Fibroblast of upper back skin (primary cell): ENCODE measurements at regions not wholly inside any gene's neighbourhood (a gene's known extent, or its start where the extent isn't known, plus 50 kb on each side); places are given as distances from the start of the nearest gene placed in this dataset.
A peak's percentile ranks its signal among the peaks of the same experiment; 100 is the strongest.
"Not testable (repeated sequence)": the region's sequence is repeated elsewhere in the genome, so short reads cannot be mapped to it uniquely, and the experiment has no call there.

Experiments used
- DNase-seq: peaks from one replicate; pipeline ENCODE4 v3.0.0-alpha.2; 2013

- not testable (repeated sequence) for DNase-seq
Observed at GRCh38 chr7:35152059-35152458, 101.8 kb downstream of the TBX20 start.

- DNase-seq: not testable (repeated sequence)
Observed at GRCh38 chr7:35148030-35148429, 105.9 kb downstream of the TBX20 start.

GRCh38 chr7:35142125-35142524, 104.8 kb upstream of the DPY19L1 start:
- DNase-seq: not testable (repeated sequence)

- peak; percentile 44 for DNase-seq
Observed at GRCh38 chr7:35139281-35139680, 102.0 kb upstream of the DPY19L1 start.

GRCh38 chr7:35133465-35133864, 96.2 kb upstream of the DPY19L1 start:
- not testable (repeated sequence) for DNase-seq

GRCh38 chr7:35133011-35133410, 95.7 kb upstream of the DPY19L1 start:
- DNase-seq: not testable (repeated sequence)

- DNase-seq: not testable (repeated sequence)
Observed at GRCh38 chr7:35128662-35129061, 91.4 kb upstream of the DPY19L1 start.

- not testable (repeated sequence) for DNase-seq
Observed at GRCh38 chr7:35118526-35118925, 81.2 kb upstream of the DPY19L1 start.

GRCh38 chr7:35106667-35107066, 69.4 kb upstream of the DPY19L1 start:
- not testable (repeated sequence) for DNase-seq

- not testable (repeated sequence) for DNase-seq
Observed at GRCh38 chr7:35105511-35105910, 68.2 kb upstream of the DPY19L1 start.

- DNase-seq: not testable (repeated sequence)
Observed at GRCh38 chr7:35102845-35103244, 65.6 kb upstream of the DPY19L1 start.

- DNase-seq: not testable (repeated sequence)
Observed at GRCh38 chr7:35092961-35093360, 55.7 kb upstream of the DPY19L1 start.
